Ovary (tissue), 7 donors: ENCODE measurements at regions not wholly inside any gene's neighbourhood (a gene's known extent, or its start where the extent isn't known, plus 50 kb on each side); places are given as distances from the start of the nearest gene placed in this dataset.

Experiments
- DNase-seq, 5 donors: peaks; one replicate each; pipeline ENCODE4 v3.0.0-alpha.2; 2019 to 2020
- H3K27ac ChIP-seq, 2 donors: fragments of 200-600 bp; one replicate each; pipeline versions ENCODE4 v1.5.1 to v1.8.0; 2019 to 2022
- H3K27me3 ChIP-seq: fragments of 200-600 bp; one replicate; pipeline ENCODE4 v1.8.0; 2022
- H3K36me3 ChIP-seq: fragments of 200-600 bp; sonication (generic); one replicate; pipeline ENCODE4 v1.5.1; 2019
- H3K4me1 ChIP-seq: one replicate; pipeline ENCODE4 v1.8.1; 2013; ENCODE audit warnings: mild to moderate bottlenecking, moderate library complexity; ENCODE audit not compliant: insufficient read depth
- H3K4me3 ChIP-seq: fragments of 200-600 bp; sonication (generic); one replicate; pipeline ENCODE4 v1.5.1; 2017
- H3K9me3 ChIP-seq, 2 donors: fragments of 200-600 bp in 1 of 2; sonication (generic) in 1 of 2; one replicate each; pipeline versions ENCODE4 v1.5.1 to v1.8.1; 2013 to 2019; ENCODE audit warnings: mild to moderate bottlenecking in 1 of 2, moderate library complexity in 1 of 2
- EP300 ChIP-seq: sonication (generic); formaldehyde crosslinking; IDR thresholded peaks from one replicate; pipeline ENCODE4 v1.6.1; 2017; ENCODE audit warnings: antibody characterized with exemption
- POLR2A ChIP-seq: fragments of 450-650 bp; IDR thresholded peaks from one replicate; pipeline ENCODE4 v1.6.1; 2017; ENCODE audit warnings: antibody characterized with exemption, mild to moderate bottlenecking, moderate library complexity
- WGBS, 3 donors: extraction: QIAGEN DNeasy Blood & Tissue Kit in 1 of 3; methylation state at CpG; one replicate each; pipeline versions ENCODE4 v1.1.5 to v1.1.7; 2013 to 2017; 5-methylcytosine and 5-hydroxymethylcytosine counted together
- intact Hi-C, 4 donors: fragments of 100-400 bp; cut with DNase I; formaldehyde crosslinking; loops; one replicate each; pipeline versions ENCODE4 v1.11.0 to v1.15.1; 2022 to 2023
- TF ChIP-seq, protein P1 (sequence below), 3 donors: fragments of 450-650 bp in 2 of 3; fragments of 200-600 bp in 1 of 3; IDR thresholded peaks; one replicate each; pipeline versions ENCODE4 v1.5.1 to v1.8.0; 2016 to 2022; ENCODE audit warnings: antibody characterized with exemption in 3 of 3, mild to moderate bottlenecking in 1 of 3
- donor health status: DM: no; HTN: no; CAD: no; lungs with moderate emphysema.
- donor health status: DM: no; HTN: no; CAD: no.
- donor health status: Bipolar disorder and iron deficiency.
- donor health status: DM: no; HTN: no; CAD: no.
- donor health status: DM: yes; HTN: yes; CAD: no.

DNA sequence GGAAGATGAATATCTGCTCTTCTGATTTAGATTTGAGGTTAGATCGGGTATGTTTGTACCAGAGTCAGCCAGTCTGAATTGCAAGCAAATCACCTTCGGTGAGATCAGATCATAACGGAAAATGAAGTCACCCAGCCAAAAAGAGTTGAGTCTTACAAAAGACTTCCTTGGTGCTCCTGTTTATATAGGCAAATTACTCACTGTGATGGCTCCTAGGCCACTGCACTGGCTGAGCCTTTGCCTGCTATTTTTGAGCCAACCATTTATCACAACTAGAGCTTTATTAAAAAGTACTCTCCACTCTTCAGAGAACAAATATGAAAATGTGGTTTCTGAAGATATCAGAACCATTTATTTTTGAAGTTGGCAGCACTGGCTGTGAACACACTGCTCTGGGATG is 277.7 kb upstream of the PCSK5 start:
- DNase-seq, result no peak

DNA sequence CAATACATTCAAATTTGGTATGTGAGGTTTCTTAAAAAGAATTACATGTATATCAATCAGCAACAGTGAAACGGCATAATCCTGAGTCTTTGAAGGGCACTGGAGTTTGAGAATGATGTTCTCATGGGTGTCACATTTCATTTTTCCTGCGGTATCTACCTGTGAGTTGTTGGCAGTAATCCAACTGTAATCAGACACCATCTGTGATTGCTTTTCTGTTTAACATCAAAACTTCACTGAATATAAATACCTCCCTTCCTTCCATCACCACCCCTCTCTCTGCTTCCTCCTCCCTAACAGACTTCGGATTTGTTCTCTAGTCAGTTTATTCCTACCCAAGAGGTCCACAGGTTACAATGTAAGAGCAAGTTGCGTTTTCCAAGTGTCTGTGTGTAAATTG is 275.2 kb upstream of the PCSK5 start:
- DNase-seq, result no peak
- 64 to 67% (median 66%) methylated on average over 4 of the region's 4 CpGs for WGBS, 3 donors
- Histone ChIP-seq H3K27ac (no peak overlapping the region), H3K27me3 (no peaks in the 10 kb centered on the region), H3K36me3 (no peaks in the 10 kb centered on the region), H3K4me1 (no peaks in the 10 kb centered on the region), H3K9me3 (no peaks in the 10 kb centered on the region), H3K4me3 (no peak overlapping the region)
- intact Hi-C loops, result no loop called here
- no peak for TF ChIP-seq POLR2A
- TF ChIP-seq EP300, result no peak
- TF ChIP-seq, protein P1, sequence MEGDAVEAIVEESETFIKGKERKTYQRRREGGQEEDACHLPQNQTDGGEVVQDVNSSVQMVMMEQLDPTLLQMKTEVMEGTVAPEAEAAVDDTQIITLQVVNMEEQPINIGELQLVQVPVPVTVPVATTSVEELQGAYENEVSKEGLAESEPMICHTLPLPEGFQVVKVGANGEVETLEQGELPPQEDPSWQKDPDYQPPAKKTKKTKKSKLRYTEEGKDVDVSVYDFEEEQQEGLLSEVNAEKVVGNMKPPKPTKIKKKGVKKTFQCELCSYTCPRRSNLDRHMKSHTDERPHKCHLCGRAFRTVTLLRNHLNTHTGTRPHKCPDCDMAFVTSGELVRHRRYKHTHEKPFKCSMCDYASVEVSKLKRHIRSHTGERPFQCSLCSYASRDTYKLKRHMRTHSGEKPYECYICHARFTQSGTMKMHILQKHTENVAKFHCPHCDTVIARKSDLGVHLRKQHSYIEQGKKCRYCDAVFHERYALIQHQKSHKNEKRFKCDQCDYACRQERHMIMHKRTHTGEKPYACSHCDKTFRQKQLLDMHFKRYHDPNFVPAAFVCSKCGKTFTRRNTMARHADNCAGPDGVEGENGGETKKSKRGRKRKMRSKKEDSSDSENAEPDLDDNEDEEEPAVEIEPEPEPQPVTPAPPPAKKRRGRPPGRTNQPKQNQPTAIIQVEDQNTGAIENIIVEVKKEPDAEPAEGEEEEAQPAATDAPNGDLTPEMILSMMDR (IDR thresholded peaks at IDR 0.05), result no peak

More for the DNA sequence above, 277.7 kb upstream of the PCSK5 start:
- no peak for TF ChIP-seq EP300
- no peak for TF ChIP-seq POLR2A
- TF ChIP-seq, protein P1 (IDR thresholded peaks at IDR 0.05), result no peak
- Histone ChIP-seq H3K36me3 (no peaks in the 10 kb centered on the region), H3K4me1 (no peaks in the 10 kb centered on the region), H3K27ac (no peak overlapping the region), H3K27me3 (no peaks in the 10 kb centered on the region), H3K4me3 (no peak overlapping the region), H3K9me3 (no peaks in the 10 kb centered on the region)
- intact Hi-C loops, result no loop called here
- 59 to 67% (median 64%) methylated on average over 3 of the region's 3 CpGs for WGBS, 3 donors

DNA sequence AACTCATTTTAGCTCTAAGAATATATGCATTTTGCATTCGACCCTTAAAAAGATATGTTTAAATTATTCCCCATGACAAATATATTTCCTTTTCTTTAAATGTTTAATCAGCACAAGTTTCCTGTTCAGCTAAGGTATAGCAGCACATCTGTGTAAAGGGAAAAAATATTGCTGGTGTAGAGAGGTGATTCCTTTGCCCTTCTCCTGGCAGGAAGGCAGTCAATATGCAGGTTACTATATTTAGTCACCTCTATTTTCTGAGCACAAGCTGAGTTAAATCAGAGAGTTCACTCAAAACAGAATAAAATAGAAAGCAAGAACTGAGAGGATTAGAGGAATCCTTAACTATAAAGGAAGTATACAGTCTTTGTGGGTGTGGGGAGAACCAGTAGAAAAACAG is 274.4 kb upstream of the PCSK5 start:
- TF ChIP-seq, protein P1 (IDR thresholded peaks at IDR 0.05), result no peak
- TF ChIP-seq POLR2A (no peak), EP300 (no peak)
- H3K4me3 ChIP-seq, result no peak overlapping the region
- no peaks in the 10 kb centered on the region for H3K9me3 ChIP-seq
- no peak overlapping the region for H3K27ac ChIP-seq
- no peaks in the 10 kb centered on the region for H3K4me1 ChIP-seq
- 63 to 71% (median 67%) methylated on average over 1 of the region's 1 CpG for WGBS, 3 donors
- DNase-seq, result no peak
- no peaks in the 10 kb centered on the region for H3K36me3 ChIP-seq
- no peaks in the 10 kb centered on the region for H3K27me3 ChIP-seq
- intact Hi-C loops, result no loop called here

DNA sequence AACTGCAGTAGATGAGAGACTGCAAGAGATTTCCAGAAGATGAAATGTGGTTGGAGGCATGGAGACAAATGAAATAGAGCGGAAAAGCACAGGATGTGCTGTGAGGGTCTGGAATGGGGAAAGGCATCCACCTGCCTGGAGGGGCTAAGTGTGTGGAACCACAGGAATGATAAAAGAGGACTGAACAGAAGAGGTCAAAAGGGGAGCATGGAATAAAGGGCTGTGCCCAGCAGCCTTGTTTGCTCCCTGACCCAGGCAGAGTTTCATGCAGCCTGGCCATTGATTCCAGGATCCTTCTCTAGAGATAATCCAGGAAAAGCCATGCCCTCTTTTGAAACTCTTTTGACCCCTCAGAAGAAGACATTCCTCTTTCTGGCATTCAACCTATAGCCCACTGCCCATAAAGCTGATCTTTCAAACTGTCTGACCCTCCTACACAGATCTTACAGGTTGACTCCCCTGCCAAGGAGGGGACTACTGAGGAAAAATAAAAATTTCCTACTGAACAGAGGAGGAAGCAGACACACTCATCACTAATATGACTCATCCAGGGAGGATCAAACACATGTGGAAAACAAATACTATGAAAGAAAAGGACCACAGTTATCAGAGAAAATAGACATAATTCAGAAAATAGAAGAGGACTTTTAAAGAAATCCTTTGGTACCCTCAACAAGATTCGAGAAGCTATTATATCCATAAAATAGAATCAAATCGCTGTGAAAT is 273.5 kb upstream of the PCSK5 start:
- Histone ChIP-seq H3K27me3 (no peaks in the 10 kb centered on the region), H3K36me3 (no peaks in the 10 kb centered on the region), H3K27ac (no peak overlapping the region), H3K4me3 (no peak overlapping the region), H3K9me3 (no peaks in the 10 kb centered on the region), H3K4me1 (no peaks in the 10 kb centered on the region)
- intact Hi-C loops, result no loop called here
- DNase-seq, result no peak
- WGBS, 3 donors, result 81 to 90% (median 85%) methylated on average over 3 of the region's 3 CpGs
- TF ChIP-seq, protein P1 (IDR thresholded peaks at IDR 0.05), result no peak
- TF ChIP-seq EP300 (no peak), POLR2A (no peak)
